Prostate gland (tissue), 2 donors: ENCODE measurements at regions not wholly inside any gene's neighbourhood (a gene's known extent, or its start where the extent isn't known, plus 50 kb on each side); places are given as distances from the start of the nearest gene placed in this dataset.

Experiments used
- POLR2A ChIP-seq: fragments of 450-650 bp; IDR thresholded peaks from one replicate; pipeline ENCODE4 v1.6.1; 2016; ENCODE audit warnings: antibody characterized with exemption, mild to moderate bottlenecking
- POLR2AphosphoS5 ChIP-seq: sonication (generic); formaldehyde crosslinking; IDR thresholded peaks from one replicate; pipeline ENCODE4 v1.6.1; 2017; ENCODE audit warnings: antibody characterized with exemption
- TF ChIP-seq, protein P1 (sequence below), 4 experiments: fragments of 200-600 bp in 2 of 4; fragments of 450-650 bp in 2 of 4; sonication (generic) in 2 of 4; IDR thresholded peaks; 1 replicate in 3 of 4; 2 replicates in 1 of 4; pipeline ENCODE4 v1.5.1; 2016 to 2019; ENCODE audit warnings: antibody characterized with exemption in 4 of 4, mild to moderate bottlenecking in 2 of 4, moderate library complexity in 2 of 4

- TF ChIP-seq, protein P1, sequence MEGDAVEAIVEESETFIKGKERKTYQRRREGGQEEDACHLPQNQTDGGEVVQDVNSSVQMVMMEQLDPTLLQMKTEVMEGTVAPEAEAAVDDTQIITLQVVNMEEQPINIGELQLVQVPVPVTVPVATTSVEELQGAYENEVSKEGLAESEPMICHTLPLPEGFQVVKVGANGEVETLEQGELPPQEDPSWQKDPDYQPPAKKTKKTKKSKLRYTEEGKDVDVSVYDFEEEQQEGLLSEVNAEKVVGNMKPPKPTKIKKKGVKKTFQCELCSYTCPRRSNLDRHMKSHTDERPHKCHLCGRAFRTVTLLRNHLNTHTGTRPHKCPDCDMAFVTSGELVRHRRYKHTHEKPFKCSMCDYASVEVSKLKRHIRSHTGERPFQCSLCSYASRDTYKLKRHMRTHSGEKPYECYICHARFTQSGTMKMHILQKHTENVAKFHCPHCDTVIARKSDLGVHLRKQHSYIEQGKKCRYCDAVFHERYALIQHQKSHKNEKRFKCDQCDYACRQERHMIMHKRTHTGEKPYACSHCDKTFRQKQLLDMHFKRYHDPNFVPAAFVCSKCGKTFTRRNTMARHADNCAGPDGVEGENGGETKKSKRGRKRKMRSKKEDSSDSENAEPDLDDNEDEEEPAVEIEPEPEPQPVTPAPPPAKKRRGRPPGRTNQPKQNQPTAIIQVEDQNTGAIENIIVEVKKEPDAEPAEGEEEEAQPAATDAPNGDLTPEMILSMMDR (IDR thresholded peaks at IDR 0.05), result no peak
- TF ChIP-seq POLR2A (no peak), POLR2AphosphoS5 (peak; percentile 40)
Observed at GRCh38 chr9:13607481-13608441, 328.3 kb upstream of the MPDZ start.
